HT1080 (cell line): ENCODE measurements at regions not wholly inside any gene's neighbourhood (a gene's known extent, or its start where the extent isn't known, plus 50 kb on each side); places are given as distances from the start of the nearest gene placed in this dataset.

Source experiments
- DNase-seq: peaks from one replicate; pipeline ENCODE4 v3.0.0-alpha.2; 2015; ENCODE audit warnings: low read depth

DNA sequence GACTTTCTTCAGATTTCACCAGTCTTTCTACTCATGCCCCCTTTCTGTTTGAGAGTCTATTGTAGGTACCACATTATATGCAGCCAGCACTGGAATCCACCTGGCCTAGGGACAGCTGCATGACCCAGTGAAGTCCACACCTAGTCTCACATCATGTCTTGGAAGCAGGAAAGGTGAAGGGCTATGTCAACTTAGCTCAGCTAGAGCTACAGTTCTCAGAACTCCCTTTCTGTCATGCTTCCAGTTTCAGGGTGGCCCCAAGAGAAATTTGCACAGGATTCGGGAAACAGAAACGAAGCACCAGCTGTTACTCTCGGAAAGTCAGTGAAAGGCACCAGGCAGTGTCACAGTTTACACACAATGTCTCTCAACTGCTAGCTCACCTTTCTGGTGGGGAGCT is 51.6 kb upstream of the NLRP1 start:
- no peak for DNase-seq

GRCh38 chr17:5638596-5638995 is 54.3 kb upstream of the NLRP1 start:
- no peak for DNase-seq

DNA sequence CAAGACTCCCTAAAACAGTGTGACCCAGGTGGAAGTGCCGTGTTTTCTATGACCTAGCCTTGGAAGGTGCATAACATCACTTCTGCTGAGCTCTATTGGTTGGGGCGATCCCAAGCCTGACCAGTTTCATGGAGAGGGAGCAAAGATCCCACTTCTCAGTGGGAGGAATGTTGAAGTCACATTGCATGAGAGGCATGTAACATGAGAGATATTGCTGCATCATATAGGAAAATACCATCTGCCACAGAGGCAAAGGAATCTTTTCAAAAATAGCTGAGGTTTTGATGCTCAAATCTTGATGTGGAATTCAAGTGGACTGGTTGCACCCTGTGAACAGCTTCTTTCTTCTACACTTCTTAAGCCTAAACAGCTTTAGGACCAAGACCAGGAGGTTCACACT is 56.4 kb upstream of the NLRP1 start:
- DNase-seq, result no peak

DNA sequence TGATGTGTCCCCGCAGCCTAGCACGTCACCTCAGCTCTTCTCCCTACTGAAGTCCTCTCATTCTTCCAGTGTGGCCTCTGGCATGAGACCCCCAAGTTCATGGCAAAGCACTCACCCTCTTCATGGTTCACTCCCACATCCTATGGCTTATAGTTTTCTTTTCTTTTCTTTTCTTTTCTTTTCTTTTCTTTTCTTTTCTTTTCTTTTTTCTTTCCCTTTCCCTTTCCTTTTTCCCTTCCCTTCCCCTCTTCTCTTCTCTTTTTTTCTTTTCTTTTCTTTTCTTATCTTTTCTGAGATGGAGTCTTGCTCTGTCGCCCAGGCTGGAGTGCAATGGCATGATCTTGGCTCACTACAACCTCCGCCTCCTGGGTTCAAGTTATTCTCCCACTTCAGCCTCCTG is 58.4 kb upstream of the NLRP1 start:
- DNase-seq, result no peak

GRCh38 chr17:5644065-5644464 is 59.8 kb upstream of the NLRP1 start:
- no peak for DNase-seq

DNA sequence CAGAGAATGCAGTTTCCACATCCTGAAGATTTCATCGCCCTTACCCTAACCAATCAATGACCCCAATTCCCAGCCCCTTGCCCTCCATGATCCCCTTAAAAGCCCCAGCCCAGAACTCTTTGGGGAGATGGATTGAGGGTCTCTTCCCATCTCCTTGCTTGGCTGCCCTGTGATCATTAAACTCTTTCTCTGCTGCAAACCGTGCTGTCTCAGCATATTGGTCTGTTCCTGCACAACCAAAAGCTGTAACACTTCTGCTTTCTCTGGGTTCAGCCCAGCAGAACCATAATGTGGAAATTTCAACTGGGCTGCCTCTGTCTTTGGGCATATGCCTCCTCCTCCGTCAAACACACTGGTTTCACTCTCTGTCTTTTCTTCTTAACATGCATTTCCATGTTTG is 67.0 kb upstream of the NLRP1 start:
- no peak for DNase-seq

DNA sequence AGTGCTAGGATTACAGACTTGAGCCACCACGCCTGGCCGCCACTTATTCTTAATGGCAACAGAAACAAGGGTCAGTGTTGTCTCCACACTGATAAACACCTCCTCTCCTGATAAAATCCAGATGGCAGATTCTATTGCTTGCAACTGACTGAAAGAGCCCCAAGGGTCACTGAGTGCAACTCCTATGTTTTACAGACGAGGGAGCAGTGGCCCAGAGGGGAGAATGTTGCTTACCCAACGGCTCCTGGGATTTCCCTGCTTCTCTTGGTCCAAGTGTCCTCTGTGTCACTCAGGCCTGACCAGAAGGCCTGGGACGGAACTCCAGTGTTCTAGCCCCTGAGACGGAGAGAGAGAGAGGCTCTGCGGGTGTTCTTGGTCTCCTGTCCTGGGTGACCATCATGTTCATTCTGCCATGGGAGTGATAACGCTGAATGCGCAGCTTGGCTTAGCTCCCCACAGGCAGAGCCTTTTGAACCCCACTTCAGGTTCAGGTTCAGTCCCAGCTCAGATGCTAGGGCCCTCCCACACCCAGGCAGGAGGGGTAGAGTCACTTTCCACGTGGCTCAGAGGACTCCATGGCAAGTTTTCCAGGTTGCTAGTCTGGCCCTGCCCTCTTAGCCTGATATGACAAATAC is 77.3 kb upstream of the NLRP1 start:
- DNase-seq, result no peak

GRCh38 chr17:5662409-5663085 is 78.2 kb upstream of the NLRP1 start:
- no peak for DNase-seq

DNA sequence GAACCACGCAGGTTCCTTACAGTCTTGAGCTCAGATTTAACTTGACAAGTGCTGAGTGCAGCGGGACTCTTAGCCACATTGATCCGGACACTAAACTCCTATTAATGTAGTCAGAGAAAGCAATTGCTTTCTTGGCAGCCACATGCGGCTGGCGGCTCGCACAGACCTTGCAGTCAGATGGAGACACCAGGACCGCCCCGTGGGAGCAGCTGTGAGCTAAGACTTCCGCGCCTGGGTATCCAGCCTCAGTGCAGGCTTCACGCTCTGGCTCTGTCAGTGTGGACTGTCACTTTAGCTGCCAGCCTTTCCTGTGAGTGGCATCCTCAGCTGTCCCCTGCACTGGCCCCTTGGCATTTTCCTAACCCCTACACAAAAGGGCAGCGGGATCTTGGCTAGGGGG is 80.9 kb upstream of the NLRP1 start:
- DNase-seq, result no peak

DNA sequence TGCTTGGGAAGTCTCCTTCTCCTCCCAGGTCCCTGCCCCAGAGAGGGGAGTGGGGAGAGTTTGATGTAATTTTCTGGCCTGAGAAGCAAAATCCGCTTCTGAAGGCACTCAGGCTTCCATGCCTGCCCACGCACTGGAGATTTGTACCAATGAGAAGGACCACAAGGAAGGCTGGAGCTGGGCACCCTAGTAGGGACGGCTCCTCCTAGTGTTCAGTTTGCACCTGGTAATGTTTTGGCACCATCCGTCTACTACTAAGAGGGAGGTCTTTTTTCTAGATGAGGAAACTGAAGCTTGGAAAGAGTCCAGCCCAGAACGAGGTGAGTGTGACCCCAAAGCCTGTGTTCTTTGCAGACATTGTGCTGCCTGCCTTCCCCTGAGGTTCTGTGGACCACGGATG is 83.6 kb upstream of the NLRP1 start:
- peak; percentile 10 for DNase-seq

GRCh38 chr17:5668557-5669138 is 84.3 kb upstream of the NLRP1 start:
- no peak for DNase-seq

- no peak for DNase-seq
Observed at GRCh38 chr17:5669191-5669590, 84.9 kb upstream of the NLRP1 start.

DNA sequence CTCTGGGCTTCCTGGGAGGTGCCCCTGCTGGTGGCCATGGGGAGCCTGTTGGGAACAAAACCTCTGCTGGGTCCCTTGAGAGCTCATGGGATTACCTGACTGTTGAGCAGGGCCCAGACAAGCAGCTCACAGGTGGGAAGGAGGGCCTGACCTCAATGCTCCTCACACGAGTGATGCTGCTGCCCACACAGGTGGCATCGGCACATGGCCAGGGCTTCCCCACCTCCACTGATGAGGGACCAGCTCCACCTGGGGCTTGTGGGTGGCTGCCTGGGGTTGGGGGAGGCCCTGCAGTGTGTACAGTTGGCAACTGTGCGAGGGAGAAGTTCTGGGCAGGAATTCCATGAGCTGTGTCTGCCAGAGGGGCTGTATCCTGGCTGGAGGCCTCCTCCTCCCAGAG is 87.8 kb upstream of the NLRP1 start:
- DNase-seq, result no peak

DNA sequence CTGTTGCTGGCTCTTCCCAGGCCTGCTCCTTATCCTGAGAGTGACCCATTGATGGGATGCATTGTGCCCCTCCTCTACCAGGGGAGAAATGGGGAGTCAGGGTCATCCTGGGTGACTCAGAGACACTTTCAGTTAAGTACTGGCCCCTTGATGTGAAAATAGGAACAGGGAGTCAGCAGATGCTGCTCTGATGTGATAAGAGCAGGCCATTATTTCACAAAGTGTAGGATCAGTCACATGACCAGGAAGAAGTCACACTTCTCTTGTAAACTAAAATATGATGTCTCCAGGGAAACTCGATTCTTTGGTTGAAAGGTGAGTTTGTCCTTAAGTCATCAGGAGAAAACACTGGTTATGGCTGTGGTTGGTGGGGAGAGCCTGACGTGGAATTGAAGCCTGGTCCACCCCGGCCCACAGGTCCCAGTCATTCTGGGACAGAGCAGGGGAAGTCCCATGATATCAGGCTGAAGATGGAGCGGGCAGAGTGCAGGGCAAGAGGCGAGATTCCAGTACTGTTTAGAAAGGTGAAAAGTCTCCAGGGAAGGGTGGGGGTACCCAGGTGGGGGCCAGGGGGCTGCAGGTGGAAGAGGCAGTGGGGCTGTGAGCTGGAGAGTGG is 88.6 kb upstream of the NLRP1 start:
- DNase-seq, result no peak

- no peak for DNase-seq
Observed at GRCh38 chr17:5675625-5676421, 91.5 kb upstream of the NLRP1 start.

DNA sequence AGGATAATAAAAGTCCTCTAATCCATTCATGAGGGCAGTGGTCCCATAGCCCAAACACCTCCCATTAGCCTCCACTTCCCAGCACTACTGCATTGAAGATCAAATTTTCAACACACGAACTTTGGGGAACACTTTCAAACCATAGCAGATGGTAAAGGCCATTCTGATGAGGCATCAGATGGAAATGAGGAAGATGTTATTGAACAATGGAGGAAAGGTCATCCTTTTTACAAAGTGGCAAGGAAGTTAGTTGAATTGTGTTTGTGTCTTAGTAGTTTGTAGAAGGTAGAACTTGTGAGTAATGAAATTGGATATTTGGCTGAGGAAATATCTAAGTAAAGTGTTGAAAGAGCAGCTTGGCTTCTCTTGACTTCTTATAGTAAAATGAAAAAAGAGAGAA is 93.3 kb upstream of the NLRP1 start:
- DNase-seq, result no peak

GRCh38 chr17:5678171-5678570 is 93.9 kb upstream of the NLRP1 start:
- no peak for DNase-seq

- no peak for DNase-seq
Observed at GRCh38 chr17:5680766-5681165, 96.5 kb upstream of the NLRP1 start.

DNA sequence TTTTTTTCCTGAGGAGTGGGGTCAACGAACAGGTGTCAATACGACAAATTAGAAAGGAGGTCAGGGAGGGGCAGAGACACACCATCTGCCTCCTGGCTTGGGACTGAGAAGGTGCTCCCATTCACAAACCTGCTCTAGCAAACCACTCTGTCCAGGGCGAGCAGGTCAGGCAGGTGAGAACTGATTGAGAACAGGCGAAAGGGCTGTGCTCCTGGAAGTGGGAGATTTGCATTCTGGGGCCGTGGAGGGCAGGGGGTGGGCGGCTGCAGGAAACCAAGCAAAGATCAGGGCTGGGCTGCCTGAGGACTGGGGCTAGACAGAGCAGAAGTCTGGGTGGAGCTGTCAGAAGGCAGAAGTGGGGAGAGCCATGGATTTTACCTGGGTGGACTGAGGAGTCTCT is 98.9 kb upstream of the NLRP1 start:
- no peak for DNase-seq

DNA sequence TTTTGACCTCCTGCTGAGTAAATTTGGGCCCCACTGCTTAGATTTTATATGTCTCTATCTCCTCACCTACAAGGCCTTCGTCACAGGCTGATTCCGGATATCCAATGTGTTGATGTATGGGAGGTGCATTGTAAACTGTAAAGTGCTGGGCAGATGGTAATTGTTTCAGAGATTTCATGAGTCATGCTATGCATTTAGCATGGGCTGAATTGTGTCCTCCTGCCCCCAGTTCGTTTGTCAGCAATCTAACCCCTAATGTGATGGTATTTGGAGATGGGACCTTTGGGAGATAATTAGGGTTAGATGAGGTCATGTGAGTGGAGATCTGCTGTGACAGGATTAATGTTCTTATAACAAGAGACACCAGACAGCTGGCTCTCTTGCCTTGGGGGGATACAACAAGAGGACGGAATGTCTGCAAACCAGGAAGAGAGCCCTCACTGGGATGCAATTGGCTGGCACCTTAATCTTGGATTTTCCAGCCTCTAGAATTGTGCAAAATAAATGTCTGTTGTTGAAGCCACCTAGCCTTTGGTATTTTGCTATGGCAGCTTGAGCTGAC is 101.8 kb upstream of the NLRP1 start:
- DNase-seq, result no peak

GRCh38 chr17:5687646-5688045 is 103.3 kb upstream of the NLRP1 start:
- no peak for DNase-seq

- no peak for DNase-seq
Observed at GRCh38 chr17:5693821-5694220, 109.5 kb upstream of the NLRP1 start.
